ENCODE measurements at regions not wholly inside any gene's neighbourhood (a gene's known extent, or its start where the extent isn't known, plus 50 kb on each side); places are given as distances from the start of the nearest gene placed in this dataset.

DNA sequence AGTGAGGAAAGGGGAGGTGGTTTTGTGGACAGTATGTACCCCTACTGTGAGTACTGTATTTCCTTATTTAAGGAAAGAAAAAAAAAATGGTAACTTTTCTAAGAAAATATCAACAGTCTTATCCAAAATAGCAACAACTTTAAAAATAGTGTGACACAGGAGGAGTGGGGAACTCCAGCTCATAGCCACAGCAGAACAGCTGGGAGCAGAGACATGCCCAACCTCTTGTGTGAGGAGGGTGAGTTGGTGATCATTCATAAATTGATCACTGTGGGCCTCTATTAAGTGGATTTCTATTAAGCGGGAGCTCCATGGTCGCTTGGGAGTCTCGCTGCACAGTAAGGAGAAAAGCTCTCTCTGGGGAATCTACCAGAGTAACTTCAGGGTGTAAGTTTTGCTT lies 158.8 kb upstream of the DUSP10 start:
- TF ChIP-seq, protein P1, sequence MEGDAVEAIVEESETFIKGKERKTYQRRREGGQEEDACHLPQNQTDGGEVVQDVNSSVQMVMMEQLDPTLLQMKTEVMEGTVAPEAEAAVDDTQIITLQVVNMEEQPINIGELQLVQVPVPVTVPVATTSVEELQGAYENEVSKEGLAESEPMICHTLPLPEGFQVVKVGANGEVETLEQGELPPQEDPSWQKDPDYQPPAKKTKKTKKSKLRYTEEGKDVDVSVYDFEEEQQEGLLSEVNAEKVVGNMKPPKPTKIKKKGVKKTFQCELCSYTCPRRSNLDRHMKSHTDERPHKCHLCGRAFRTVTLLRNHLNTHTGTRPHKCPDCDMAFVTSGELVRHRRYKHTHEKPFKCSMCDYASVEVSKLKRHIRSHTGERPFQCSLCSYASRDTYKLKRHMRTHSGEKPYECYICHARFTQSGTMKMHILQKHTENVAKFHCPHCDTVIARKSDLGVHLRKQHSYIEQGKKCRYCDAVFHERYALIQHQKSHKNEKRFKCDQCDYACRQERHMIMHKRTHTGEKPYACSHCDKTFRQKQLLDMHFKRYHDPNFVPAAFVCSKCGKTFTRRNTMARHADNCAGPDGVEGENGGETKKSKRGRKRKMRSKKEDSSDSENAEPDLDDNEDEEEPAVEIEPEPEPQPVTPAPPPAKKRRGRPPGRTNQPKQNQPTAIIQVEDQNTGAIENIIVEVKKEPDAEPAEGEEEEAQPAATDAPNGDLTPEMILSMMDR (conservative IDR thresholded peaks at IDR 0.05; ENCODE audit: low read length) = no peak
- no peak for TF ChIP-seq EZH2phosphoT487 (IDR thresholded peaks at IDR 0.05; ENCODE audit: borderline replicate concordance)
